ENCODE measurements at regions not wholly inside any gene's neighbourhood (a gene's known extent, or its start where the extent isn't known, plus 50 kb on each side); places are given as distances from the start of the nearest gene placed in this dataset.

GRCh38 chr16:50458667-50459495 lies 89.3 kb upstream of the NKD1 start:
- no peaks in the 10 kb centered on the region for H4K20me1 ChIP-seq (ENCODE audit: insufficient read depth)
- TF ChIP-seq REST (IDR thresholded peaks at IDR 0.05; ENCODE audit: borderline replicate concordance) (no peak), EZH2 (IDR thresholded peaks at IDR 0.05; ENCODE audit: borderline replicate concordance, insufficient read depth, low read length, poor library complexity, severe bottlenecking) (no peak), SMC3 (conservative IDR thresholded peaks at IDR 0.05; ENCODE audit: poor library complexity) (no peak), CTCF (IDR thresholded peaks at IDR 0.05; ENCODE audit: poor library complexity, severe bottlenecking) (no peak), RAD21 (conservative IDR thresholded peaks at IDR 0.05) (no peak)
- H3K27me3 ChIP-seq (ENCODE audit: insufficient read depth, low read depth, low read length) = no peaks in the 10 kb centered on the region
- H2AFZ ChIP-seq (ENCODE audit: low read depth, low read length) = peak overlapping the region; percentile 15
- no peaks in the 10 kb centered on the region for H3K36me3 ChIP-seq (ENCODE audit: insufficient read depth, low read length)
- no peaks in the 10 kb centered on the region for H3K79me2 ChIP-seq (replicated peaks; ENCODE audit: insufficient read depth, low read length)
- no peaks in the 10 kb centered on the region for H3K9me3 ChIP-seq (ENCODE audit: low read length)
- no peak overlapping the region for H3K9ac ChIP-seq (ENCODE audit: low read length)
- H3F3A ChIP-seq (ENCODE audit: insufficient read depth, low read length, poor library complexity, severe bottlenecking) = no peaks in the 10 kb centered on the region
- H3K27ac ChIP-seq (ENCODE audit: low read length) = no peak overlapping the region
- H3K4me2 ChIP-seq (ENCODE audit: low read length) = peak overlapping the region; percentile 36
- no peaks in the 10 kb centered on the region for H3K9me2 ChIP-seq (ENCODE audit: insufficient read depth, low read length)
- H3K4me3 ChIP-seq (ENCODE audit: low read length) = peak overlapping the region; percentile 32

GRCh38 chr16:50457979-50458491 lies 89.2 kb upstream of the BRD7 start:
- Histone ChIP-seq H3K9ac (ENCODE audit: low read length) (no peak overlapping the region), H3K27ac (ENCODE audit: low read length) (no peak overlapping the region)
- no peak for TF ChIP-seq CTCF (IDR thresholded peaks at IDR 0.05; ENCODE audit: poor library complexity, severe bottlenecking)
- no peak for TF ChIP-seq RAD21 (conservative IDR thresholded peaks at IDR 0.05)
- TF ChIP-seq EZH2 (IDR thresholded peaks at IDR 0.05; ENCODE audit: borderline replicate concordance, insufficient read depth, low read length, poor library complexity, severe bottlenecking) = no peak
- TF ChIP-seq REST (IDR thresholded peaks at IDR 0.05; ENCODE audit: borderline replicate concordance) = no peak
- TF ChIP-seq EP300 (conservative IDR thresholded peaks at IDR 0.05; ENCODE audit: poor library complexity, severe bottlenecking) = no peak
- TF ChIP-seq SMC3 (conservative IDR thresholded peaks at IDR 0.05; ENCODE audit: poor library complexity) = no peak
- no peak for TF ChIP-seq MXI1 (conservative IDR thresholded peaks at IDR 0.05; ENCODE audit: poor library complexity, severe bottlenecking)
- no peak for TF ChIP-seq TAF1 (IDR thresholded peaks at IDR 0.05; ENCODE audit: low read depth)

More at GRCh38 chr16:50457979-50458491, 89.2 kb upstream of the BRD7 start:
- Histone ChIP-seq H3F3A (ENCODE audit: insufficient read depth, low read length, poor library complexity, severe bottlenecking) (no peaks in the 10 kb centered on the region), H3K4me3 (ENCODE audit: low read length) (no peak overlapping the region), H3K27me3 (ENCODE audit: insufficient read depth, low read depth, low read length) (no peaks in the 10 kb centered on the region), H3K4me2 (ENCODE audit: low read length) (no peak overlapping the region), H3K79me2 (replicated peaks; ENCODE audit: insufficient read depth, low read length) (no peaks in the 10 kb centered on the region), H4K20me1 (ENCODE audit: insufficient read depth) (no peaks in the 10 kb centered on the region), H2AFZ (ENCODE audit: low read depth, low read length) (no peak overlapping the region), H3K9me2 (ENCODE audit: insufficient read depth, low read length) (no peaks in the 10 kb centered on the region), H3K9me3 (ENCODE audit: low read length) (no peaks in the 10 kb centered on the region), H3K36me3 (ENCODE audit: insufficient read depth, low read length) (no peaks in the 10 kb centered on the region)
